ENCODE measurements at regions not wholly inside any gene's neighbourhood (a gene's known extent, or its start where the extent isn't known, plus 50 kb on each side); places are given as distances from the start of the nearest gene placed in this dataset.
"Not testable (repeated sequence)": the region's sequence is repeated elsewhere in the genome, so short reads cannot be mapped to it uniquely, and the experiment has no call there.

DNA sequence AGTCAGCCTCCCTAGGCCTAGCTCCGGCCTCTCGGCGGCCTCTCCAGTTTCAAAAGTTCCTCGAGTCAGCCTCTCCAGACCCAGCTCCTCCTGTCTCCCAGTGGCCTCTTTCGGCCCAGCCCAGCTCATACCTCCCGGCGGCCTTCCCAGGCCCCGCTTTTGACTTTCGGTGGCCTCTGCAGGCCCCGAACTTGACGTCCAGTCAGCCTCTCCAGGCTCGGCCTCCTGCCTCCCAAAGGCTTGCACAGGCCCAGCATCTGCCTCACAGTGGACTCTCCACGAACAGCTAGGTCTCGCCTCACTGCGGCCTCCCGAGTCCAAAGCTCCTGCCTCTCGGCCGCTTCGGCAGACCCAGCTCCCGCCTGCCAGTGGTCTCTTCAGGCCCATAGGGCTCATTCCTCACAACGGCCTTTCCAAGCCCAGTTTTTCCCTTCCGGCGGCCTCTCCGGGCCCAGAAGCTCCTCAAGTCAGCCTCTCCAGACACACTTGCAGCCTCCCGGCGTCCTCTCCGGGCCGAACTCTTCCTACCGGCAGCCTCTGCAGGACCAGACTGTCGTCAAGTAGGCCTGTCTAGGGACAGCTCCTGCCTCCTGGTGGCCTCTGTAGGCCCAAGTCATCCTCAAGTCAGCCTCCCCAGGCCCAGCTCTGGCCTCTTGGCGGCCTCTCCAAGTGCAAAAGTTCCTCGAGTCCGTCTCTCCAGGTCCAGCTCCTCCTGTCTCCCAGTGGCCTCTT, 249.9 kb upstream of the ZNF722 start:
- not testable (repeated sequence) for H3K4me2 ChIP-seq (ENCODE audit: insufficient read depth, low read length); H3K36me3 ChIP-seq (ENCODE audit: insufficient read depth, low read length); H3K79me2 ChIP-seq (ENCODE audit: insufficient read depth, low read length); H2AFZ ChIP-seq (ENCODE audit: low read length); H3K9me3 ChIP-seq (ENCODE audit: low read depth, low read length); H3K4me1 ChIP-seq (ENCODE audit: insufficient read depth, low read length); H4K20me1 ChIP-seq (ENCODE audit: insufficient read depth, low read length); H3K27me3 ChIP-seq (ENCODE audit: insufficient read depth, low read length); H3K4me3 ChIP-seq (ENCODE audit: insufficient read depth, low read length); H3K27ac ChIP-seq (ENCODE audit: low read depth, low read length)
- peak; percentile 3 for DNase-seq (ENCODE audit: insufficient read length, low spot score, missing footprints)

DNA sequence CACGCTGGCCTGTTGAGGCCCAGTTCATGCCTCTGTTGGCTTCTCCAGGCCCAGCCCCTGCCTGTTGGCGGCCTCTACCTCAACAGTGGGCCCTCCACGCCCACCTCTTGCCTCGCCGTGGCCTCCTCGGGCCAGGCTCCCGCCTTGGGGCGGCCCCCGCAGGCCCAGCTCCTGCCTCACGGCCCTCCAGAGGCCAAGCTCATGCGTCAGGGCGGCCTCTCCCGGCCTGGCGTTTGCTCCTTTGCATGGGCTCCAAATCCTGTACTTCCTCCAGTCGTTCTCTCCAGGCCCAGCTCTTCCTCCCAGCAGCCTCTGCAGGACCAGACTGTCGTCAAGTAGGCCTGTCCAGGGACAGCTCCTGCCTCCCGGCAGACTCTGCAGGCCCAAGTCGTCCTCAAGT, 246.2 kb upstream of the ZNF722 start:
- H3K27me3 ChIP-seq (ENCODE audit: insufficient read depth, low read length); H3K27ac ChIP-seq (ENCODE audit: low read depth, low read length); H3K4me2 ChIP-seq (ENCODE audit: insufficient read depth, low read length); H3K36me3 ChIP-seq (ENCODE audit: insufficient read depth, low read length); DNase-seq (ENCODE audit: insufficient read length, low spot score, missing footprints); H3K4me1 ChIP-seq (ENCODE audit: insufficient read depth, low read length); H3K4me3 ChIP-seq (ENCODE audit: insufficient read depth, low read length); H2AFZ ChIP-seq (ENCODE audit: low read length); H4K20me1 ChIP-seq (ENCODE audit: insufficient read depth, low read length); H3K79me2 ChIP-seq (ENCODE audit: insufficient read depth, low read length); H3K9me3 ChIP-seq (ENCODE audit: low read depth, low read length): not testable (repeated sequence)

DNA sequence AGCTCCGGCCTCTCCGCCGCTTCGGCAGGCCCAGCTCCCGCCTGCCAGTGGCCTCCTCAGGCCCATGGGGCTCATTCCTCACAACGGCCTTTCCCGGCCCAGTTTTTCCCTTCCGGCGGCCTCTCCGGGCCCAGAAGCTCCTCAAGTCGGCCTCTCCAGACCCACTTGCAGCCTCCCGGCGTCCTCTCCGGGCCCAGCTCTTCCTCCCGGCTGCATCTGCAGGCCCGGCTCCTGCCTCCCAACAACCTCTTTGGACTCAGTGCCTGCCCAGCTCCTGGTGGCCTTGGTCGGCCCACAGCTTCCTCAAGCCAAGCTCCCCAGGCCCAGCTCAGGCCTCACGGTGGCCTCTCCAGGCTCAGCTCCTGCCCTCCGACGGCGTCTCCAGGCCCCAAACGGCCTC, 245.5 kb upstream of the ZNF722 start:
- not testable (repeated sequence) for H3K36me3 ChIP-seq (ENCODE audit: insufficient read depth, low read length); H3K4me1 ChIP-seq (ENCODE audit: insufficient read depth, low read length); H3K4me2 ChIP-seq (ENCODE audit: insufficient read depth, low read length); H3K27ac ChIP-seq (ENCODE audit: low read depth, low read length); H2AFZ ChIP-seq (ENCODE audit: low read length); H3K9me3 ChIP-seq (ENCODE audit: low read depth, low read length); H4K20me1 ChIP-seq (ENCODE audit: insufficient read depth, low read length); H3K79me2 ChIP-seq (ENCODE audit: insufficient read depth, low read length); H3K27me3 ChIP-seq (ENCODE audit: insufficient read depth, low read length); DNase-seq (ENCODE audit: insufficient read length, low spot score, missing footprints); H3K4me3 ChIP-seq (ENCODE audit: insufficient read depth, low read length)

DNA sequence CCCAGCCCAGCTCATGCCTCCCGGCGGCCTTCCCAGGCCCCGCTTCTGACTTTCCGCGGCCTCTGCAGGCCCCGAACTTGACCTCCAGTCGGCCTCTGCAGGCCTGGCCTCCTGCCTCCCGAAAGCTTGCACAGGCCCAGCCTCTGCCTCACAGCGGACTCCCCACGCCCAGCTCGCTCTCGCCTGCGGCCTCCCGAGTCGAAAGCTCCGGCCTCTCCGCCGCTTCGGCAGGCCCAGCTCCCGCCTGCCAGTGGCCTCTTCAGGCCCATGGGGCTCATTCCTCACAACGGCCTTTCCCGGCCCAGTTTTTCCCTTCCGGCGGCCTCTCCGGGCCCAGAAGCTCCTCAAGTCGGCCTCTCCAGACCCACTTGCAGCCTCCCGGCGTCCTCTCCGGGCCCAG, 238.4 kb upstream of the ZNF722 start:
- H3K27ac ChIP-seq (ENCODE audit: low read depth, low read length); DNase-seq (ENCODE audit: insufficient read length, low spot score, missing footprints): not testable (repeated sequence)

DNA sequence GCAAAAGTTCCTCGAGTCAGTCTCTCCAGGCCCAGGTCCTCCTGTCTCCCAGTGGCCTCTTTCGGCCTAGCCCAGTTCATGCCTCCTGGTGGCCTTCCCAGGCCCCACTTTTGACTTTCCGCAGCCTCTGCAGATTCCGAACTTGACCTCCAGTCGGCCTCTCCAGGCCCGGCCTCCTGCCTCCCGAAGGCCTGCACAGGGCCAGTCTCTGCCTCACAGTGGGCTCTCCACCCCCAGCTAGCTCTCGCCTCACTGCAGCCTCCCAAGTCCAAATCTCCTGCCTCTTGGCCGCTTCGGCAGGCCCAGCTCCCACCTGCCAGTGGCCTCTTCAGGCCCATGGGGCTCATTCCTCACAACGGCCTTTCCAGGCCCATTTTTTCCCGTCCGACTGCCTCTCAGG, 233.1 kb upstream of the ZNF722 start:
- H3K4me1 ChIP-seq (ENCODE audit: insufficient read depth, low read length); H4K20me1 ChIP-seq (ENCODE audit: insufficient read depth, low read length); DNase-seq (ENCODE audit: insufficient read length, low spot score, missing footprints); H2AFZ ChIP-seq (ENCODE audit: low read length); H3K9me3 ChIP-seq (ENCODE audit: low read depth, low read length); H3K27me3 ChIP-seq (ENCODE audit: insufficient read depth, low read length); H3K27ac ChIP-seq (ENCODE audit: low read depth, low read length); H3K4me2 ChIP-seq (ENCODE audit: insufficient read depth, low read length); H3K4me3 ChIP-seq (ENCODE audit: insufficient read depth, low read length); H3K36me3 ChIP-seq (ENCODE audit: insufficient read depth, low read length); H3K79me2 ChIP-seq (ENCODE audit: insufficient read depth, low read length): not testable (repeated sequence)

More for the DNA sequence above, 238.4 kb upstream of the ZNF722 start:
- H2AFZ ChIP-seq (ENCODE audit: low read length); H3K27me3 ChIP-seq (ENCODE audit: insufficient read depth, low read length); H3K4me2 ChIP-seq (ENCODE audit: insufficient read depth, low read length); H3K4me3 ChIP-seq (ENCODE audit: insufficient read depth, low read length); H3K4me1 ChIP-seq (ENCODE audit: insufficient read depth, low read length); H3K79me2 ChIP-seq (ENCODE audit: insufficient read depth, low read length); H4K20me1 ChIP-seq (ENCODE audit: insufficient read depth, low read length); H3K9me3 ChIP-seq (ENCODE audit: low read depth, low read length); H3K36me3 ChIP-seq (ENCODE audit: insufficient read depth, low read length): not testable (repeated sequence)

DNA sequence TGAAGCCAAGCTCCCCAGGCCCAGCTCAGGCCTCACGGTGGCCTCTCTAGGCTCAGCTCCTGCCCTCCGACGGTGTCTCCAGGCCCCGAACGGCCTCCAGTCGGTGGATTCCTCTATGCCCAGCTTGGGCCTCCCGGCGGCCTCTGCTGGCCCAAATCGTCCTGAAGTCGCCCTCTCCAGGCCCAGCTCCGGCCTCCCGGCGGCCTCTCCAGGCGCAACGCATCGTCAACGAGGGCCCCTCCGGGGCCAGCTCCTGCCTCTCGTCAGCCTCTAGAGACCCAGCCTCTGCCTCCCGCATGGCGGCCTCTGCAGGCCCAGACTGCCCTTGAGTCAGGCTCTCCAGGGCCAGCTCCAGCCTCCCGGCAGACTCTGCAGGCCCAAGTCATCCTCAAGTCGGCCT, 232.5 kb upstream of the ZNF722 start:
- not testable (repeated sequence) for H3K4me2 ChIP-seq (ENCODE audit: insufficient read depth, low read length); H3K27ac ChIP-seq (ENCODE audit: low read depth, low read length); H3K79me2 ChIP-seq (ENCODE audit: insufficient read depth, low read length); H3K36me3 ChIP-seq (ENCODE audit: insufficient read depth, low read length); H2AFZ ChIP-seq (ENCODE audit: low read length); H3K4me3 ChIP-seq (ENCODE audit: insufficient read depth, low read length); H3K4me1 ChIP-seq (ENCODE audit: insufficient read depth, low read length); H3K9me3 ChIP-seq (ENCODE audit: low read depth, low read length); H3K27me3 ChIP-seq (ENCODE audit: insufficient read depth, low read length); H4K20me1 ChIP-seq (ENCODE audit: insufficient read depth, low read length); DNase-seq (ENCODE audit: insufficient read length, low spot score, missing footprints)

DNA sequence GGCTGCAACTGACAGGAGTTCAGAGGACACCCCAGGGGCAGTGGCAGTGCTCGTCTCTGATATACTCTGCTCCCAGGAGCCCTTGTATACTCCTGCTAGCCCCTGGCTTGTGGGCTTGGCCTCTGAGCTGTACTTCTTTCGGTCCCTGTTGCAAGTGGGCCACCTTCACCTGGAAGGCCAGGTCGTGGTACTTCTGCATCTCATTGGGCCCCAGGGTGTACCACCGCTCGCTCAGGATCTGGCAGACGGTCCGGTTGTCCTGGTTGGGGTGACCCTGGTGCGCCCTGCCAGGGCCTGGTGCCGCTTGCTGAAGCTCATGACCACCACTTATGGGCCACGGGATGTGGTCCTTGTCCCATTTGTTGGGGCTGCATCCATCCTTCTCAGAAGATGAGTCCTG, 228.5 kb upstream of the ZNF722 start:
- not testable (repeated sequence) for H3K36me3 ChIP-seq (ENCODE audit: insufficient read depth, low read length); DNase-seq (ENCODE audit: insufficient read length, low spot score, missing footprints); H3K27me3 ChIP-seq (ENCODE audit: insufficient read depth, low read length)

DNA sequence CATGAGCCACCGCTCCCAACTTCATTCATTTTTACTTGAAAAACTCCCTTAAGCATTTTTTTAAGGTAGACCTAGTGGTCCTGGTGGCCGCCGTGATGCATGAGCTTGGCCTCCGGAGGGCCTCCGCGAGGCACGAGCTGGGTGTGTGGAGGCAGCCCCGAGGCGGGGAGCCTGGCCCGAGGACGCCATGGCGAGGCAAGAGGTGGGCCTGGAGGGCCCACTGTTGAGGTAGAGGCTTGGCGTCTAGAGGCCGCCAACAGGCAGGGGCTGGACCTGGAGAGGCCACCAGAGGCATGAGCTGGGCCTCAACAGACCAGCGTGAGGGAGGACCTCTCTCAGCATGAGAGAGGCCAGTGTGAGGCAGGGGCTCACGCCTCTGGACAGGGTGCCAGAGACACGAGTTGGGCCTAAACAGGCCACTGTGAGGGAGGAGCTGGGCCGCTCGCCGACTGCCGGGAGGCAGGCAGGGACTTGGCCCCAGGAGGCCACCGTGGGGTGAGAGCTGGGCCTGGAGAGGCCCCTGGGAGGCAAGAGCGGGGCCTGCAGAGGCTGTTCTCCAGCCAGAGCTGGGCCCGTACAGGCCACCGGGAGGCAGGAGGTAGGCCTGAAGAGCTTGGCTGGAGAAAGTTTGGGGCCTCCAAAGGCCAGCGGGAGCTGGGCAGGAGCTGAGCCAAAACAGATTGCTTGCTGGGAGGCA, 227.1 kb upstream of the ZNF722 start:
- H3K27me3 ChIP-seq (ENCODE audit: insufficient read depth, low read length); H3K27ac ChIP-seq (ENCODE audit: low read depth, low read length); H3K79me2 ChIP-seq (ENCODE audit: insufficient read depth, low read length); H3K9me3 ChIP-seq (ENCODE audit: low read depth, low read length); H2AFZ ChIP-seq (ENCODE audit: low read length); H3K4me3 ChIP-seq (ENCODE audit: insufficient read depth, low read length); H4K20me1 ChIP-seq (ENCODE audit: insufficient read depth, low read length); H3K4me2 ChIP-seq (ENCODE audit: insufficient read depth, low read length); H3K4me1 ChIP-seq (ENCODE audit: insufficient read depth, low read length); DNase-seq (ENCODE audit: insufficient read length, low spot score, missing footprints); H3K36me3 ChIP-seq (ENCODE audit: insufficient read depth, low read length): not testable (repeated sequence)

More for the DNA sequence above, 228.5 kb upstream of the ZNF722 start:
- H3K79me2 ChIP-seq (ENCODE audit: insufficient read depth, low read length); H3K9me3 ChIP-seq (ENCODE audit: low read depth, low read length); H3K27ac ChIP-seq (ENCODE audit: low read depth, low read length); H2AFZ ChIP-seq (ENCODE audit: low read length); H4K20me1 ChIP-seq (ENCODE audit: insufficient read depth, low read length); H3K4me2 ChIP-seq (ENCODE audit: insufficient read depth, low read length); H3K4me1 ChIP-seq (ENCODE audit: insufficient read depth, low read length); H3K4me3 ChIP-seq (ENCODE audit: insufficient read depth, low read length): not testable (repeated sequence)

Data from osteoblast (primary cell).